Bronchial epithelial cell (primary cell): ENCODE measurements at regions not wholly inside any gene's neighbourhood (a gene's known extent, or its start where the extent isn't known, plus 50 kb on each side); places are given as distances from the start of the nearest gene placed in this dataset.
A peak's percentile ranks its signal among the peaks of the same experiment; 100 is the strongest.

Experiments
- DNase-seq: peaks from one replicate; pipeline ENCODE4 v3.0.0-alpha.2; 2010; ENCODE audit warnings: low read depth
- FAIRE-seq: peaks from 2 replicates; lab custom pipeline; 2011; peaks lifted over from hg19 to GRCh38; lab: Jason Lieb, UNC
- H3K27me3 ChIP-seq: 2 replicates; pipeline ENCODE4 v1.5.1; 2011; ENCODE audit warnings: low read length; ENCODE audit not compliant: control insufficient read depth, insufficient read depth
- H3K36me3 ChIP-seq: 2 replicates; pipeline ENCODE4 v1.5.1; 2011; ENCODE audit warnings: low read length; ENCODE audit not compliant: control insufficient read depth, insufficient read depth
- H3K4me3 ChIP-seq: 2 replicates; pipeline ENCODE4 v1.5.1; 2011; ENCODE audit warnings: mild to moderate bottlenecking, low read depth, low read length, control low read depth
- TF ChIP-seq, protein P1 (sequence below): IDR thresholded peaks from 2 replicates; pipeline ENCODE4 v1.5.1; 2011; ENCODE audit warnings: mild to moderate bottlenecking, moderate library complexity, low read length, control low read depth, inconsistent platforms; ENCODE audit not compliant: insufficient read depth, severe bottlenecking

DNA sequence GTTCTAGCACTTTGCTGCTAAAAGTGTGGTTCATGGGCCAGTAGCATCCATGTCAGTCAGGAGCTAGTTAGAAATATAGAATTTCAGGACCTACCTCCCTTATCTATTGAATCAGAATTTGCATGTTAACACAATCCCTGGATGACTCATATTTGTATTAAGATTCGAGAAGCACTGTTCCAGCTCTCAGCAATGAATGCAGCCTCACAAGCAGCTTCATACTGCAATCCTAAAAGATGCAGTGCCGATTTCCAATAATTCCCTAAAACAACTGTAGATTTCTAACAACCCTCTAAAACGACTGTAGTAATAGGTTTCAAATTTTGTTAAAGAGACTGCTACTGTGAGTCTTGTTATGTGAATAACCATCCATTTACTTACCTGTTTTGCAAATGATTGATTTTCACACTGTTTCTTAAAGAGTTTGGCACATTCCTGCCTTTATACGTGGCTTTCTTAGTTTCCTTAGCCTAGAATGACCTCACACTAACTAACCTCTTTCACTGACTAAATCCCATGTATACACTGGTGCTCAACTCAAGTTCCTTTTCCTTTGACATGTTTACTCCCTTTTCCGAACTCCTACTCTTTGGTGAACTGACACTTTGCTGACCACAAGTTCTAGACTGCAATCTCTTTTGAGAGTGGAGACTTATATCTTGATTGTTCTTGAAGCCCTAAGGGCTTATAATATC is 511.8 kb downstream of the METTL15 start:
- TF ChIP-seq, protein P1, sequence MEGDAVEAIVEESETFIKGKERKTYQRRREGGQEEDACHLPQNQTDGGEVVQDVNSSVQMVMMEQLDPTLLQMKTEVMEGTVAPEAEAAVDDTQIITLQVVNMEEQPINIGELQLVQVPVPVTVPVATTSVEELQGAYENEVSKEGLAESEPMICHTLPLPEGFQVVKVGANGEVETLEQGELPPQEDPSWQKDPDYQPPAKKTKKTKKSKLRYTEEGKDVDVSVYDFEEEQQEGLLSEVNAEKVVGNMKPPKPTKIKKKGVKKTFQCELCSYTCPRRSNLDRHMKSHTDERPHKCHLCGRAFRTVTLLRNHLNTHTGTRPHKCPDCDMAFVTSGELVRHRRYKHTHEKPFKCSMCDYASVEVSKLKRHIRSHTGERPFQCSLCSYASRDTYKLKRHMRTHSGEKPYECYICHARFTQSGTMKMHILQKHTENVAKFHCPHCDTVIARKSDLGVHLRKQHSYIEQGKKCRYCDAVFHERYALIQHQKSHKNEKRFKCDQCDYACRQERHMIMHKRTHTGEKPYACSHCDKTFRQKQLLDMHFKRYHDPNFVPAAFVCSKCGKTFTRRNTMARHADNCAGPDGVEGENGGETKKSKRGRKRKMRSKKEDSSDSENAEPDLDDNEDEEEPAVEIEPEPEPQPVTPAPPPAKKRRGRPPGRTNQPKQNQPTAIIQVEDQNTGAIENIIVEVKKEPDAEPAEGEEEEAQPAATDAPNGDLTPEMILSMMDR: no peak
- Histone ChIP-seq H3K27me3 (no peaks in the 10 kb centered on the region), H3K4me3 (no peak overlapping the region), H3K36me3 (no peaks in the 10 kb centered on the region)
- no peak for FAIRE-seq
- peak; percentile 93 for DNase-seq

DNA sequence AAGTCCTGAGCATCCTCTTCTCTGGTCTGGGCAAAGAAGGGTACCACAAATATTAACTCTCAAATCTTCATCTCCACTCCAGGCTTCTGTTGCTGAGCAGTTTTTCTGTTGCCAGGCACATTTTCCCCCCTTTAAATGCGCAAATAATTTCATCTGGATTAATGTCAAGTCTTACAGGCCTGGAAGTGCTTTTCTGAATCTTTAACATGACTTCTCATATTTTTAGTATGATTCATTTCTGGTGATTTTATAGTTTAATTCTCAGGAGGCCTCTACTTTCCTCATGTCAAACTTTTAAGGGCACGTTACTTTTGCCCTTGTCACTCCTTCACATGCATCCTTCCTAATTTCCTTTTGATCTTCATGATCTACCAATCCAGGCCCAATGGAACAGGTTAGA is 510.2 kb downstream of the METTL15 start:
- FAIRE-seq (no peak), DNase-seq (peak; percentile 34)
- Histone ChIP-seq H3K36me3 (no peaks in the 10 kb centered on the region), H3K27me3 (no peaks in the 10 kb centered on the region), H3K4me3 (no peak overlapping the region)
- TF ChIP-seq, protein P1: no peak

DNA sequence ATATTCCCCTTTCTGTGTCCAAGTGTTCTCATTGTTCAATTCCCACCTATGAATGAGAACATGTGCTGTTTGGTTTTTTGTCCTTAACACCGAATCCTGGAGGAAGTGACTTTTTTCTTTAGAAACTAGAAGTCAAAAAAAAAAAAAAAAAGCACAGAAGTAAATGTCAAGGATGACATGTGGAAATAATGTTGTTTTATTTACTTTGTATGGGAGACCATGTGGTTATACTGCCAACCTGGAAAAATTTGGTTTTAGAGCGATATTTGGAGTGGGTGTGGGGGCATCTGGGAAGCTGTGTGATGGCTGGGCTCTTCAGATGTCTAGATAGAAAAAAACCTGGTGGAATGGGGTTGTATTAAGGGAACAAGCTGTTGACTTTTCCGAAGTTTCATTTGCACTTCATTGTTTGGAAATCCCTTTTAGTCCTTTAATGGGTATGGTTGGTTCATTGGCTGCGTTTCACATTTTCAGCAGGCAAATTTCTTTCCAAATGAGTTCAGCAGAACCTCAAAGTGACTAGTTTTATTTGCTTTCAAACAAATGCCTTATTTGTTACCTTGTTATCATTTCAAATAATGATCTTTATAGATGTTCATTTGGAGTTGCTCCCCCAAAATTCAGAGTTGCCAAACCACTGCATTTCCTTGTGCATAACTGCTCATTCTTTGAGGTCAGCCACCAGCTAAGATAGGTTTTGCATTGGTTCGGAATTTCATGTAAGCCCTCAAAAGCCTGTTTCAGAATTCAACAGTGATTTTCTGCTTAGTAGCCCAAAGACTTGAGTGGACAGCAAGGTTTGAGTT is 508.2 kb downstream of the METTL15 start:
- no peak for FAIRE-seq

DNA sequence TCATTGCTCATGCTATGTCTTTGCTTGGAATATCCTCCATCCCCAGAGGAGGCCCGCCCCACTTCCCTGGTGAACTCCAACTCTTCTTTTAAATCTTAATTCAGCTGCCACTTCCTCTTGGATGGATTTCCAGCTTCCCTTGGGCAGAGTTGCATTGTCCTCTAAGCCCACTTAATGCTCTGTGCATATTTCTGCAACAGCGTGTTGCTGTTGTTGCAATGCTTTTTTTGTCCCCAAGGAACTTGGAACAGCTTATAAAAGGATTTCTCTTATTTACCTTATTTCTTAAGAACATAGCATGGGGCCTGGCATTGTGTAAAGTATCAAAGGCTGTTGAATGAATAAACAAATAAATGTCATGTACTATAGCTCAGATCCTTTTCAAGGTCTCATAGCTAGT is 507.4 kb downstream of the METTL15 start:
- TF ChIP-seq, protein P1: no peak
- H3K36me3 ChIP-seq: no peaks in the 10 kb centered on the region
- no peak for FAIRE-seq
- DNase-seq: no peak
- H3K27me3 ChIP-seq: no peaks in the 10 kb centered on the region
- H3K4me3 ChIP-seq: no peak overlapping the region

More for the DNA sequence above, 508.2 kb downstream of the METTL15 start:
- H3K36me3 ChIP-seq: no peaks in the 10 kb centered on the region
- TF ChIP-seq, protein P1: no peak
- DNase-seq: no peak
- no peak overlapping the region for H3K4me3 ChIP-seq
- H3K27me3 ChIP-seq: no peaks in the 10 kb centered on the region

DNA sequence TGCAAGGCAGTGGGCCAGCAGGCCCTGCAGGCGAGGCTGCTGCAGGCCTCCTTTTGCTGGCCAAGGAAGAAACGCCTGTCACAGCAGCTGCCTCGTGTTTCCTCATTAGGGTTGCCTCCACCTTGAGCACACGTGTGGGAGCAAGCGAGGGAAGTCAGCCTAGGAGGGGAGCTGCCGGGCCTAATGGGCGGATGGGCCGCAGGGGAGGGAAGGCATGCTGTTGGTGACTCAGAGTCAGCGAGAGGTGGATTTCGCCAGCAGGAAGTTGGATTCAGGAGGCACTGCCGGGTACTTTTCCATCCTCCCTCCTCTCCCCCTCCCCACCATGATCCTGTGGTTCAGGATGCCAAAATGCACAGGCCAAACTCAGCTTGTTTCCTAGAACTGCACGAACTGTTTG is 498.7 kb downstream of the METTL15 start:
- H3K4me3 ChIP-seq: no peak overlapping the region
- FAIRE-seq (peak; percentile 77), DNase-seq (peak; percentile 28)
- TF ChIP-seq, protein P1: no peak
- no peaks in the 10 kb centered on the region for H3K27me3 ChIP-seq
- H3K36me3 ChIP-seq: no peaks in the 10 kb centered on the region
